NCI-H460 (cell line): ENCODE measurements at regions not wholly inside any gene's neighbourhood (a gene's known extent, or its start where the extent isn't known, plus 50 kb on each side); places are given as distances from the start of the nearest gene placed in this dataset.
"Not testable (repeated sequence)": the region's sequence is repeated elsewhere in the genome, so short reads cannot be mapped to it uniquely, and the experiment has no call there.

Source experiments
- DNase-seq: peaks from one replicate; pipeline ENCODE4 v3.0.0-alpha.2; 2016; ENCODE audit warnings: low read depth; ENCODE audit errors: extremely low read depth

DNA sequence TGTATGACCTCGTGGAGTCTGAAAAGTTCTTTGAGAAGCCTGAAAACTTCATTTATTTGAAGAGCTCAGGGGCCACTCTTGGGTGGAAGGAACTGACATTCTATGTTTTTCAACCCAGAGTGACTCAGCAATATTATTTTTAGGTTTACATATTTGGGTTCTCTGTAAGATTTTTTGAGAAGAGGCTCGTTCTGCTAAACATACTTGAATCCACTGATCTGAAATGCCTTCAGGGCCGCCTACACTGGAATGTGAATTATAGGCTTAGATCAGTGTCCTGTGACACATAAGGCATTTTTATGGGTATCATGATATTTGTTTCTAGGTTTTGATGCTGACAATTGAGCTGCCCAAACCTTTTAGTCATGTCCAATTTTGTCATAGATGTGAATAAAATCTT lies 86.2 kb downstream of the PSAT1 start:
- peak; percentile 5 for DNase-seq

- no peak for DNase-seq
Observed at GRCh38 chr9:78386348-78386747, 89.4 kb downstream of the PSAT1 start.

- no peak for DNase-seq
Observed at GRCh38 chr9:78386773-78387172, 89.8 kb downstream of the PSAT1 start.

GRCh38 chr9:78393340-78393739 lies 96.4 kb downstream of the PSAT1 start:
- DNase-seq: no peak

GRCh38 chr9:78393932-78394331 lies 97.0 kb downstream of the PSAT1 start:
- DNase-seq: no peak

DNA sequence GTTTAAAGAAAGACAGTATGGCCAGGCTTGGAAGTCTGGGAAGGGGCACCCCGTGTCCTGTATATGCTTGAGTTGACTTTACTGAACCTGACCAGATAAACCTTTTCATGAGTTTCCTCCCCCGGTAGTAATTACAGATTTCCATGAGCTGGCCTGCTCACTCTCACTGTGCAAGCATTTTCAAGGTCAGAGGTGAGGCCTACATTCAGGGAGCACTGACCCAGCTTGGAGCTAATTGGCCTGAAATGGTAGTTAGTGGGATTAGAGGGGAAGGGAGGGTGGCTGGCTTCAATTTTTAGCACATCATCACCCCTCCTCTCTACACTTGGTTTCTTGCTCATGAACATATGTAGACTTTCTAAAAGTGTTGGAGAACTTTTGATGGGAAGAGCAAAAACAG lies 99.2 kb downstream of the PSAT1 start:
- DNase-seq: no peak

DNA sequence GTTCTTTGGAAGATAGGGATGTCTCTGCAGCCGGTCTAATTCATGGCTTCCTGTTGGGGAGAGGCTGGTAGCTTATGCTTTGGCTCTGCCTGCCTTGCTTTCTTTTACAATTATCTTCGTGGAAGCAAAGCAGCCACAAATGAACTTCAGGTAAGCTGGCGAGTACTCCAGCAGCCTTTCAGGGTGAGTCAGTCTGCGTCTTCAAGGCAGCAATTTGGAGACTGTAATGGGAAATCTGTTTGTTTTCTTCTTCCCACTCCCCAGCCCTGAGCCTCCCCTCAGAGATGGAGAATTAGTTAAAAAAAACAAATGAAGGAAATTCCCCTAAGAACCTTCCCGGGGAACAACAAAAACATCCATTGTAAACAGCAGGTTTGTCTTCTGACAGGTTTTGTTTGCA lies 100.1 kb downstream of the PSAT1 start:
- DNase-seq: no peak

DNA sequence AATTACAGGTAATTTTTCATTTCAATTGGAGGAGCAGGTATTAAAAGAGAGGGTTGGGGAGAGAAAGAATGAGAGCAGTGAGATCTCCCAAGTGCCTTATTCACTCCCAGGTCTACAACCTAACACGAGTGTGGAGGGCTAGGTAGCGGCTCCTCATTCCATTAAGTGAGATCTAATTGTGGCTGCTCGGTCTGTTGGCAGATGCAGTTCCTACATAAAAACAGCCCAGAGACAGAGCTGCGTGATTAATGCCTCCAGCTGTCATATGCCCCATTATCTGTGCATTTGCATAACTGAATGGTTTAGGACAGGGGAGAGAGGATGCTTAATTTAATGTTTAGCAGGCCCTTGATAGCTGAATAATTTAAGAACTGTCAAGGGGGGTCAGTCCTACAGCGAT lies 100.5 kb downstream of the PSAT1 start:
- DNase-seq: no peak

DNA sequence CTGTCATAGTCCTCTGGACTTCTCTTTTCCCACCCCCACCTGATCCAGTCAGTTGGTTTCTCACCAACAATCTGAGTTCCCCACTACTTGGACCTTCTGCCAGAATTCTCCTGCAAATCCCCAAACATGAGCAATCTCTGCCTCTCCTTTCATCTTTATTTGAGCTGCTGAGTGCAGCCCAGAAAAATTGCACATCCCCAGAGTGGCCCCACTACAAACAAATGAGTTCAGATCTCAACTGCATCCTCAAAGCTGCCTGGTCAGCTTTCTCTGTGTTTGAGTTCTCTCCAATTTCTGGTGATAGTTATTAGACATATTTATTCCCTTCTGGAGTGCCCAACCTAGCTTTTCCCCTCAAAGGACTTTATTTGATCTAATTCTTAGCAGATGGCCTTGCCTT lies 102.2 kb downstream of the PSAT1 start:
- DNase-seq: no peak

DNA sequence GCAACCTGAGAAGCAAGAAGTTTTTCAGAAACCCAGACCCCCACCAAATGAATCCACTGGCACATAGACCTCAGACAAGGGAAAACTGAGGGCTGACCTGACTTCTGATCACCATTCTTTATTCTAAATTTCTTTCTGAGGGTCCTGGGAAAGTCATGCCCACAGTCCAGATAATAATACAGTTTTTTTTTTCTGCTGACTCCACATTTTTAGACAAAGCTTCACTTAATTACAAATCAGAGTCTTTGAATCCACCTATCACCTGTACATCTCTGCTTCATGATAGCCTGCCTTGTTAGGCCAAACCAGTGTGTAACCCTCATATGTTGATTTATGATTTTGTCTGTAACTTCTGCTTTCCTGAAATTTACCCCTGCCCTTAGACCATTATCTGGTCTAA lies 103.6 kb downstream of the PSAT1 start:
- DNase-seq: no peak

- DNase-seq: no peak
Observed at GRCh38 chr9:78405461-78405860, 108.5 kb downstream of the PSAT1 start.

DNA sequence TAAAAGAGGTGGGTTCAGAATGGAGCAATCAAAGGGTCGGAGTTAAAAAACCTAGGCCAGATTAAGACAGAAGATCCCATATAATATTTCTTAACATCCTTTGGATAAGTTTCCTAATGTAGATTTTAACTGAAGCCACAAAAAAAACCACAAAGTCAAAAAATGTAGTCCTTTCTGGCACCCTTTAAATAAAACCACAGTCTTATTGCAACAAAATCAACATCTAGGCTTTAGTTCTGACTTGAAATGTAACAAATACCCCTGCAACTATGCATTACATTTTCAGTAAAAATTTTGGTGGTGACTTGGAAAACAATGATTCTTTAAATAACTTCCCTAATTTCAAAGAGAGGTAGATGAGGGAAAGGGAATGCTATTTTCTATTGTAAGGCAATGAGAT lies 109.2 kb downstream of the PSAT1 start:
- no peak for DNase-seq

DNA sequence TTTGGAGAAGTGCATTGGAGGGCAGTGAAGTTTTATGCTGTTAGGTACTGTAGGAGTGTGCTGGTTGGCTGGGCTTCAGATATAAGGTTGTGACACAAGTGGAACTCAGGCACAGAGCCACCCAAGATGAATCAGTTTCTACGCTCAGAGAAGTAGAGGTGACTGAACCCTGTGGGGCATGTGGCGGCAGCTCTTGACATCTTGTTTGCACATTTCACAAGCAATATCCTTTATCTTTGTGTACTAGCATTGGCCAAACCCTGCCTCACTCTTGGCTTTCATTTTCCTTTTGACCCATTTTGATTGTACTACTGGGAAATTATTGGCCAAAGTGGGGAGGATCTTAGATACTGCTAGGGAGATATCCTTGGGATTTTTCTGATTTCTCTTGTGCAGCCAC lies 110.0 kb downstream of the PSAT1 start:
- no peak for DNase-seq

DNA sequence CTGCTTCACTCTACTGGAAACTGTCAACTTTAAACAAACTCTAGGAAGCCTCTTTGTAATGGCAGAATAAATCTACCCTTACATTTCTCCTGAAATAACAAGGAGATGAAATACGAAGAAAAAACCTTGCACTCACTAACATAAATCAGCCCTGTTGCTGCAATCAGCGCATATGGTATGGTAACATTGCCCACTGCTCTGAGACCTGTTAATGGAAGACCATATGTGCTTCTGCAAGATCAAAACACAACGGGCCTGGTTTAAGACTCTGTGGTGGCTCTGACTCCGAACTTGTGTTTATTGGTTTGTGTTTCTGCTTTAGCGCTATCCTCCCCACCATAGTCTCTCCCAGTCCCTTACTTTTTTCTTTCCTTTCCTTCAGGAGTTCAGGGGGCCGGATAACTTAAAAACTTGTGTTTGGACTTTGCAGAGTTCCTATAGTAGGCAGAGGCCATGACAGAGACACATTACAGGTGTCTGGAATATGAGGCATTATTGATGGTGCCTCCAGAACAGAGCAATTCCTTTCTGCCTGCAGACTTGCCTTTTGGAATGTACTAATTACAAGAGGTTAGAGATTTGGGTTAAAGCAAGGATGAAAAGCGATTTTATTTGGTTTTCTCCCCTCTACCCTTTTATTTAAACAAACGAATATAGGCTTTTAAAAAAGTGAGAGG lies 110.8 kb downstream of the PSAT1 start:
- no peak for DNase-seq

DNA sequence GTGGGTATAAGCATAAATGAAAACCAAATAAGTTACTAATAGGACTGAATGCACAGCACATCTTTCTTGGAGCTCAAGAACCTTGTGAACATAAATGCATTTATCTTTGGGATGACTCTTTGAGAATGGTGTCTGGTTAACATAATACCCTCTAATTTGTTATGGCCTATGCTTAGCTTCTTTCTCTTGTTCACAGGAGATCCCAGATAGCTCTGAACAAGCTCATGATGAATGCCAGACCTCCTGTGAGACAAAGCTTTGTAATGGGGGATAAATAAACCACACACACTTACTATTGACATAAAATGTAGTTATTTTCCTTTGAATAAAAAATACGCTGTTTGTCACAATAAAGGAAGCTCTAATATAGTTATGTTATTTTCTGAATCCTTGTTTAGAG lies 111.5 kb downstream of the PSAT1 start:
- no peak for DNase-seq

DNA sequence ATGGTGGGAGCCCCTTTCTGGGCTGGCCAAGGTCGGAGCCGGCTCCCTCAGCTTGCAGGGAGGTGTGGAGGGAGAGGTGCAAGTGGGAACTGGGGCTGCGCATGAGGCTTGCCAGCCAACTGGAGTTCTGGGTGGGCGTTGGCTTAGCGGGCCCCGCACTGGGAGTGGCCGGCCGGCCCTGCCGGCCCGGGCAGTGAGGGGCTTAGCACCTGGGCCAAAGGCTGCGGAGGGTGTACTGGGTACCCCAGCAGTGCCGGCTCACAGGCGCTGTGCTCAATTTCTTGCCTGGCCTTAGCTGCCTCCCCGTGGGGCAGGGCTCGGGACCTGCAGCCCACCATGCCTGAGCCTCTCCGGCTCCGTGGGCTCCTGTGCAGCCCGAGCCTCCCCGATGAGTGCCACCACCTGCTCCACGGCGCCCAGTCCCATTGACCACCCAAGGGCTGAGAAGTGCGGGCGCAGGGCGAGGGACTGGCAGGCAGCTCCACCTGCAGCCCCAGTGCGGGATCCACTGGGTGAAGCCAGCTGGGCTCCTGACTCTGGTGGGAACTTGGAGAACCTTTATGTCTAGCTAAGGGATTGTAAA lies 113.1 kb downstream of the PSAT1 start:
- DNase-seq: not testable (repeated sequence)

GRCh38 chr9:78422309-78422708 lies 125.4 kb downstream of the PSAT1 start:
- no peak for DNase-seq

DNA sequence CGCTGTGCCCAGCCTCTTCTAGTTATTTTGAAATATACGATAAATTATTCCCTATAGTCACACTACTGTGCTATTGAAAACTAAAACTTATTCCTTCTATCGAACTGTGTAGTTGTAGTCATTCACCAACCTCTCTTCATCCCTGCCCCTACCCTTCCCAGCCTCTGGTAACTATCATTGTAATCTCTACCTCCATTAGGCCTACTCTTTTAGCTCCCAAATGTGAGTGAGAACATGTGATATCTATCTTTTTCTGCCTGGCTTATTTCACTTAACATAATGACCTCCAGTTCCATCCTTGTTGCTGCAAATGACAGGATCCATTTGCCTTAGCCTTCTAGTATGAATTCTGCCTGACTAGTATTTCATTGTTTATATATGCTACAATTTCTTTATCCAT lies 127.4 kb downstream of the PSAT1 start:
- DNase-seq: no peak

DNA sequence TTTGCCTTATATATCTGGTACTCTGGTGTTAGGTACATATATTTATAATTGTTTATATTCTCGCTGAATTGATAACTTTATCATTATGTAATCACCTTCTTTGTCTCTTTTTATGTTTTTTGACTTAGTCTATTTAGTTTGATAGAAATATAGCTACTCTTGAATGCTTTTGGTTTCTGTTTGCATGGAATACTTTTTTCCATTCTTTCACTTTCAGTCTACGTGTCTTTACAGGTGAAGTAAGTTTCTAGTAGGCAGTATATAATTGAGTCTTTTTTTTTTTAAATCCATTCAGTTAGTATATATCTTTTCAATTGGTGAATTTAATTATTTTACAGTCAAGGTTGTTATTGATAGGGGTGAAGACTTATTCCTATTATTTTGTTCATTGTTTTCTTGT lies 131.7 kb downstream of the PSAT1 start:
- no peak for DNase-seq

DNA sequence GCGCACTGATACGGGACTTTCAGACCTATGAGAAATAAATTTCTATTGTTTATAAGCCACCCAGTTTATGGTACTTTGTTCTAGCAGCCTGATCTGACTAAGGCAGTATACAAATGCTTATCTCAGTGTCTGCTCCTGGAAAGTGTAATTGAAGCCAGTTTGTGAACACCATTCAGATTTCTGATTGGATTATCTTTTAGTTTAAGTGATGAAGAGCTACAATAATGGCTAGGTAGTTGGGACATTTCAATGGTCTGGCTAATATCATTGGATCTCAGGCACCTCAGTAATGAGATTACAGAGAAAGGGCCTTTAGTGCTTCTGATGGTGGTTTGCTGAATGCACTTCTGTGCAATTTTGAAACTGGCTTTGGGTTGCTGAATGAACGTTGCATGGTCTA lies 133.5 kb downstream of the PSAT1 start:
- no peak for DNase-seq

DNA sequence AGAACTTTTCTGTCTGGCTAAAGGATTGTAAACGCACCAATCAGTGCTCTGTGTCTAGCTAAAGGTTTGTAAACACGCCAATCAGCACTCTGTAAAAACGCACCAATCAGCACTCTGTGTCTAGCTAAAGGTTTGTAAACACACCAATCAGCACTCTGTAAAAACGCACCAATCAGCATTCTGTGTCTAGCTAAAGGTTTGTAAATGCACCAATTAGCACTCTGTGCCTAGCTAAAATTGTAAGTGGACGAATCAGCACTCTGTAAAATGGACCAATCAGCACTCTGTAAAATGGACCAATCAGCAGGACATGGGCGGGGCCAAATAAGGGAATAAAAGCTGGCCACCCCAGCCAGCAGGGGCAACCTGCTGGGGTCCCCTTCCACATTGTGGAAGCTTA lies 134.1 kb downstream of the PSAT1 start:
- DNase-seq: not testable (repeated sequence)

- no peak for DNase-seq
Observed at GRCh38 chr9:78436873-78437272, 139.9 kb downstream of the PSAT1 start.

- DNase-seq: no peak
Observed at GRCh38 chr9:78437296-78437695, 140.4 kb downstream of the PSAT1 start.
